OCI-LY7 (cell line): ENCODE measurements at regions not wholly inside any gene's neighbourhood (a gene's known extent, or its start where the extent isn't known, plus 50 kb on each side); places are given as distances from the start of the nearest gene placed in this dataset.

Experiments
- BruUV-seq: library from RNA; stranded (reverse); fragments of 400-500 nt; replicated peaks from 2 replicates; lab custom pipeline; 2021; lab: Mats Ljungman, UMichigan
- CTCF ChIA-PET: fragments of 300-600 bp; sonication (Branson Sonifier 250); formaldehyde crosslinking; loops from one replicate; lab custom pipeline; 2022; ENCODE audit warnings: antibody characterized with exemption; ENCODE audit not compliant: unreplicated experiment; lab: Charles Lee
- POLR2A ChIA-PET: fragments of 300-600 bp; sonication (Branson Sonifier 250); formaldehyde crosslinking; loops from one replicate; lab custom pipeline; 2022; ENCODE audit warnings: antibody characterized with exemption; lab: Charles Lee
- DNase-seq: peaks from one replicate; pipeline ENCODE4 v3.0.0-alpha.2; 2015; ENCODE audit warnings: low spot score
- H2AFZ ChIP-seq: fragments of 200-600 bp; sonication (generic), shearing (Covaris generic); 2 replicates; pipeline ENCODE4 v1.6.1; 2014; ENCODE audit warnings: mild to moderate bottlenecking, antibody characterized with exemption, low read length, moderate library complexity
- H3K27ac ChIP-seq: fragments of 200-600 bp; sonication (generic); 2 replicates; pipeline ENCODE4 v1.5.1; 2014; ENCODE audit warnings: mixed run types, low read depth, mild to moderate bottlenecking, moderate library complexity, low read length, inconsistent platforms; ENCODE audit not compliant: poor library complexity, severe bottlenecking
- H3K36me3 ChIP-seq: fragments of 200-600 bp; sonication (generic); 2 replicates; pipeline ENCODE4 v1.6.1; 2014; ENCODE audit warnings: mild to moderate bottlenecking, antibody characterized with exemption, low read length, moderate library complexity, mixed read lengths; ENCODE audit not compliant: insufficient read depth
- H3K4me1 ChIP-seq: fragments of 200-600 bp; sonication (generic); 2 replicates; pipeline ENCODE4 v1.5.1; 2014; ENCODE audit warnings: mild to moderate bottlenecking, low read length; ENCODE audit not compliant: insufficient read depth, poor library complexity, severe bottlenecking
- H3K4me2 ChIP-seq: fragments of 200-600 bp; sonication (generic); 2 replicates; pipeline ENCODE4 v1.6.1; 2014; ENCODE audit warnings: mild to moderate bottlenecking, low read length
- H3K4me3 ChIP-seq: fragments of 200-600 bp; sonication (generic); 2 replicates; pipeline ENCODE4 v1.5.1; 2014; ENCODE audit warnings: mild to moderate bottlenecking, low read depth, low read length; ENCODE audit not compliant: poor library complexity, severe bottlenecking
- H3K79me2 ChIP-seq: fragments of 200-600 bp; sonication (generic); 2 replicates; pipeline ENCODE4 v1.6.1; 2016; ENCODE audit warnings: low read depth, mild to moderate bottlenecking, low read length, moderate library complexity, mixed read lengths; ENCODE audit not compliant: insufficient read depth
- H3K9me2 ChIP-seq: fragments of 200-600 bp; sonication (generic); 2 replicates; pipeline ENCODE4 v1.6.1; 2016; ENCODE audit warnings: mild to moderate bottlenecking, low read length, mixed read lengths; ENCODE audit not compliant: insufficient read depth
- H3K9me3 ChIP-seq: fragments of 200-600 bp; sonication (generic); 2 replicates; pipeline ENCODE4 v1.6.1; 2014; ENCODE audit warnings: mild to moderate bottlenecking, mixed run types, low read length, mixed read lengths
- H4K20me1 ChIP-seq: fragments of 200-600 bp; sonication (generic); 2 replicates; pipeline ENCODE4 v1.6.1; 2014; ENCODE audit warnings: mild to moderate bottlenecking, antibody characterized with exemption, low read length, moderate library complexity, mixed read lengths; ENCODE audit not compliant: insufficient read depth
- CTCF ChIP-seq: fragments of 200-600 bp; sonication (generic); conservative IDR thresholded peaks from 2 replicates; pipeline ENCODE4 v1.5.1; 2014; ENCODE audit warnings: mild to moderate bottlenecking, antibody characterized with exemption, low read length, moderate library complexity, mixed read lengths
- EZH2phosphoT487 ChIP-seq: fragments of 200-600 bp; sonication (generic); IDR thresholded peaks from 2 replicates; pipeline ENCODE4 v1.6.1; 2018; ENCODE audit warnings: low read depth, borderline replicate concordance, mild to moderate bottlenecking, mixed run types, antibody characterized with exemption, low read length, moderate library complexity, mixed read lengths
- intact Hi-C: fragments of 100-400 bp; cut with micrococcal nuclease; formaldehyde crosslinking; loops from one replicate; pipeline ENCODE4 v1.10.0; 2022; ENCODE audit not compliant: unreplicated experiment

DNA sequence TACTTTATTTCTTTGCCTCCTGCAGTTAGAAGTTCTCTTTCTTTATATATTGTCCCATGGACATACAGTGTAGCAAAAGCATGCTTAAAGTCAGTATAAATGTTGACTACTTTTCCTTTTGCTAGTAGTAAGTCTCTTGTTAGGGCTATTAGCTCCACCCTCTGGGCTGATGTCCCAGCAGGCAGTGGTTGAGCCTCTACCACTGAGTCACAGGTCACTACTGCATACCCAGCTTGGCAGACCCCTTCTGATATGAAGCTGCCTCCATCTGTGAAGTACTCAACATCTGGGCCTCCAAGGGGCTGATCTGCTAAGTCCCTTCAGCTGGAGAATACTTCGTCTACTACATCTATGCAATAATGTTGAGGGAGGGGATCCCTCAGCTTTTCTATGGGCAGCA is 61.0 kb upstream of the SLC35G4 start:
- POLR2A ChIA-PET = no interaction called here
- intact Hi-C loops = no loop called here

DNA sequence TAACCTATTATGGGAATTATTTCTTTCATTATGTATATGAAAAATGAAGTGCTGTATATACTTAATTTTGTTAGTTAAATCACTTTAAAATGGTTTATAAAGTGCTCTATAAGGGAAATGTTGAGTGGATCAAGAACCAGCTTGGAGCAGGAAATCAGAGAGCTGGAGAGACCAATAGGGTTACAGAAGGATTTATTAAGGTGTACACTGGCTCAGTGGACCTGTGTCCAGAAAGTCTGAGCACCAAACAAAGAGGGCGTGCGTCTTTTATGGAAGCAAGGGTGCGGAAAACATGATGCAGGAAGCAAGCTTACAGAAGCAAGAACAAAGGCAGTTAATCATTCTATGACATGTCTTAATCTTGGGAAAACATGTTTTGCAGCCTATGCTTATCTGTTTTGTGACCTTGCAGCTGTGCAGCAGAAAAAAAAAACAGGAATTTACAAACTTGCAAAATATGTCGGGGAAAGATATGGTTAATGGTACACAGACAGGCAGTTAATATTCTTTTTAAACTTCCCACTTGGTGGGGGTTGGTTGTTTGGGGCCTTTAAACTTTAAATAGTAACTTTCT is 65.2 kb upstream of the SLC35G4 start:
- Histone ChIP-seq H3K36me3 (no peaks in the 10 kb centered on the region), H4K20me1 (no peaks in the 10 kb centered on the region), H3K9me3 (0 out of 2 replicates have a peak, but pooled peaks cover 10% of the 10 kb centered on the region), H3K9me2 (no peaks in the 10 kb centered on the region), H3K79me2 (no peaks in the 10 kb centered on the region), H3K4me3 (no peak overlapping the region), H2AFZ (no peak overlapping the region), H3K27ac (no peak overlapping the region), H3K4me1 (peaks cover 4% of the 10 kb centered on the region), H3K4me2 (no peak overlapping the region)
- ChIA-PET CTCF (no interaction called here), POLR2A (no interaction called here)
- no TSS peak for BruUV-seq
- no peak for TF ChIP-seq CTCF
- TF ChIP-seq EZH2phosphoT487 = no peak
- intact Hi-C loops = no loop called here
- DNase-seq = no peak

More for the DNA sequence above, 61.0 kb upstream of the SLC35G4 start:
- Histone ChIP-seq H3K36me3 (no peaks in the 10 kb centered on the region), H3K27ac (no peak overlapping the region), H3K4me3 (no peak overlapping the region), H3K4me2 (no peak overlapping the region), H2AFZ (no peak overlapping the region), H3K4me1 (peaks cover under 1% of the 10 kb centered on the region), H3K79me2 (no peaks in the 10 kb centered on the region), H3K9me3 (0 out of 2 replicates have a peak, but pooled peaks cover 10% of the 10 kb centered on the region), H4K20me1 (no peaks in the 10 kb centered on the region), H3K9me2 (no peaks in the 10 kb centered on the region)
- TF ChIP-seq EZH2phosphoT487 = no peak
- no peak for TF ChIP-seq CTCF
- CTCF ChIA-PET = no interaction called here
- DNase-seq = no peak
- no TSS peak for BruUV-seq

DNA sequence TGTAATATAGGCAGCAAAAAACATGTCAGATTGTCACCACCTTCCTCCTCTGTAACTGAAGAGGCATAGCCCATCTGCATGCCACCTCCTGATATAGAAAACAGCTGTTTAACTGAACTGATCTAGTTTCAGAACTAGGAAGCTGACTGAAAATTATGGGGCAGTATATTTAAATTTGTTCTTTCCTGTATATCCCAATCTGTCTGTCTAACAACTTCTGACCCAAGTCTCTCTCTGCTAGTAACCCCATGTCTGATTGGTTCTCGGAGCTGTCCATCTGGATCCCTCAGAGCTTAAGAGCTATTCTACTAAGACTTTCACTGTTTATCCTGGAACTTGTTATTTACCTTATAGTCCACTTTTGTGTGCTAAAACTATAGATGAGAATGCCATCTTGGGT is 68.2 kb upstream of the SLC35G4 start:
- Histone ChIP-seq H3K9me3 (0 out of 2 replicates have a peak, but pooled peaks cover 10% of the 10 kb centered on the region), H2AFZ (no peak overlapping the region), H3K4me1 (peaks cover 4% of the 10 kb centered on the region), H3K36me3 (no peaks in the 10 kb centered on the region), H3K4me3 (no peak overlapping the region), H3K4me2 (no peak overlapping the region), H4K20me1 (no peaks in the 10 kb centered on the region), H3K79me2 (no peaks in the 10 kb centered on the region), H3K27ac (no peak overlapping the region), H3K9me2 (no peaks in the 10 kb centered on the region)
- BruUV-seq = no TSS peak
- intact Hi-C loops = no loop called here
- TF ChIP-seq CTCF = no peak
- peak; percentile 19 for DNase-seq
- POLR2A ChIA-PET = interaction anchor here (1.0 to 1.3 kb wide), 3 partner anchors 10 to 698 kb away, joined by 3 to 7 read pairs (median 5); no protein-coding TSS in a partner anchor
- CTCF ChIA-PET = no interaction called here
